ENCODE measurements at regions not wholly inside any gene's neighbourhood (a gene's known extent, or its start where the extent isn't known, plus 50 kb on each side); places are given as distances from the start of the nearest gene placed in this dataset.

- no peaks in the 10 kb centered on the region for H3K27me3 ChIP-seq (ENCODE audit: control insufficient read depth in 3 of 3, insufficient read depth in 3 of 3, low read depth in 1 of 3, low read length in 3 of 3)
- no peak overlapping the region for H3K23ac ChIP-seq (ENCODE audit: low read depth, low read length, poor library complexity)
- H3K4me1 ChIP-seq (ENCODE audit: control insufficient read depth in 2 of 2, insufficient read depth in 1 of 2, low read depth in 1 of 2, low read length in 2 of 2): no peaks in the 10 kb centered on the region
- no peak overlapping the region for H2BK5ac ChIP-seq (ENCODE audit: low read length)
- H3K36me3 ChIP-seq (replicated peaks in 1 of 2; ENCODE audit: control insufficient read depth in 2 of 2, insufficient read depth in 2 of 2, low read length in 2 of 2): no peaks in the 10 kb centered on the region
- no peak for DNase-seq (ENCODE audit: low spot score)
- no peak overlapping the region for H4K91ac ChIP-seq (ENCODE audit: low read depth, low read length, poor library complexity)
- H3K9ac ChIP-seq (ENCODE audit: low read depth, low read length, poor library complexity): no peak overlapping the region
- no peak overlapping the region for H3K18ac ChIP-seq (ENCODE audit: low read length)
- H2BK120ac ChIP-seq (ENCODE audit: low read depth, low read length): no peak overlapping the region
- no peak overlapping the region for H3K4ac ChIP-seq (ENCODE audit: low read length)
- no peak overlapping the region for H2AFZ ChIP-seq (ENCODE audit: low read length)
- no peak overlapping the region for H2AK5ac ChIP-seq (ENCODE audit: low read depth, low read length)
- no peak overlapping the region for H4K8ac ChIP-seq (ENCODE audit: low read depth, low read length)
- no peaks in the 10 kb centered on the region for H3K79me1 ChIP-seq (ENCODE audit: low read depth, low read length)
- no peak overlapping the region for H3K14ac ChIP-seq (ENCODE audit: low read length)
- H2BK12ac ChIP-seq (ENCODE audit: low read length): no peak overlapping the region
- H3K27ac ChIP-seq (replicated peaks; ENCODE audit: low read length): no peak overlapping the region
- H3K4me3 ChIP-seq (ENCODE audit: low read length in 2 of 2): no peak overlapping the region
- peaks cover 0 to 1% of the 10 kb centered on the region in 2 donors for H3K9me3 ChIP-seq (replicated peaks in 1 of 2; ENCODE audit: control insufficient read depth in 2 of 2, insufficient read depth in 1 of 2, low read depth in 1 of 2, low read length in 2 of 2)
- no peak overlapping the region for H3K4me2 ChIP-seq (ENCODE audit: insufficient read depth, low read length, poor library complexity, severe bottlenecking)
- H2BK15ac ChIP-seq (ENCODE audit: low read length): no peak overlapping the region
Observed at GRCh38 chr13:47588676-47589075, 412.4 kb downstream of the SUCLA2 start.

GRCh38 chr13:47572375-47572774, 428.7 kb downstream of the SUCLA2 start:
- no peak overlapping the region for H2BK12ac ChIP-seq (ENCODE audit: low read length)
- H3K79me1 ChIP-seq (ENCODE audit: low read depth, low read length): peaks cover 2% of the 10 kb centered on the region
- no peak overlapping the region for H3K23ac ChIP-seq (ENCODE audit: low read depth, low read length, poor library complexity)

GRCh38 chr13:47564041-47564440, 437.0 kb downstream of the SUCLA2 start:
- no peak overlapping the region for H3K14ac ChIP-seq (ENCODE audit: low read length)
- no peak overlapping the region for H2BK120ac ChIP-seq (ENCODE audit: low read depth, low read length)
- H4K8ac ChIP-seq (ENCODE audit: low read depth, low read length): no peak overlapping the region
- H3K4me1 ChIP-seq (ENCODE audit: control insufficient read depth in 2 of 2, insufficient read depth in 1 of 2, low read depth in 1 of 2, low read length in 2 of 2): peaks cover 0 to 9% of the 10 kb centered on the region in 2 donors
- H3K18ac ChIP-seq (ENCODE audit: low read length): peak overlapping the region; percentile 76
- H3K36me3 ChIP-seq (replicated peaks in 1 of 2; ENCODE audit: control insufficient read depth in 2 of 2, insufficient read depth in 2 of 2, low read length in 2 of 2): no peaks in the 10 kb centered on the region
- H3K4me2 ChIP-seq (ENCODE audit: insufficient read depth, low read length, poor library complexity, severe bottlenecking): no peak overlapping the region
- no peaks in the 10 kb centered on the region for H3K27me3 ChIP-seq (ENCODE audit: control insufficient read depth in 3 of 3, insufficient read depth in 3 of 3, low read depth in 1 of 3, low read length in 3 of 3)
- H2BK5ac ChIP-seq (ENCODE audit: low read length): no peak overlapping the region
- peak; percentile 14 for DNase-seq (ENCODE audit: low spot score)
- H3K4ac ChIP-seq (ENCODE audit: low read length): no peak overlapping the region
- no peak overlapping the region for H2BK12ac ChIP-seq (ENCODE audit: low read length)
- H3K9ac ChIP-seq (ENCODE audit: low read depth, low read length, poor library complexity): no peak overlapping the region
- H3K79me1 ChIP-seq (ENCODE audit: low read depth, low read length): no peaks in the 10 kb centered on the region
- no CpG with 5 or more reads among the region's 7 CpGs for WGBS, 2 donors (ENCODE audit: extremely low coverage in 2 of 2, insufficient read length in 2 of 2, insufficient replicate concordance in 1 of 2)
- H4K91ac ChIP-seq (ENCODE audit: low read depth, low read length, poor library complexity): no peak overlapping the region
- H3K23ac ChIP-seq (ENCODE audit: low read depth, low read length, poor library complexity): no peak overlapping the region
- no peak overlapping the region for H3K27ac ChIP-seq (replicated peaks; ENCODE audit: low read length)
- no peak overlapping the region for H2AK5ac ChIP-seq (ENCODE audit: low read depth, low read length)
- no peak overlapping the region for H2BK15ac ChIP-seq (ENCODE audit: low read length)
- H3K4me3 ChIP-seq (ENCODE audit: low read length in 2 of 2): no peak overlapping the region
- H2AFZ ChIP-seq (ENCODE audit: low read length): no peak overlapping the region
- no peaks in the 10 kb centered on the region for H3K9me3 ChIP-seq (replicated peaks in 1 of 2; ENCODE audit: control insufficient read depth in 2 of 2, insufficient read depth in 1 of 2, low read depth in 1 of 2, low read length in 2 of 2)

More at GRCh38 chr13:47572375-47572774, 428.7 kb downstream of the SUCLA2 start:
- DNase-seq (ENCODE audit: low spot score): no peak
- WGBS, 2 donors (ENCODE audit: extremely low coverage in 2 of 2, insufficient read length in 2 of 2, insufficient replicate concordance in 1 of 2): no CpG with 5 or more reads among the region's 2 CpGs
- H3K4me3 ChIP-seq (ENCODE audit: low read length in 2 of 2): no peak overlapping the region
- H3K9ac ChIP-seq (ENCODE audit: low read depth, low read length, poor library complexity): no peak overlapping the region
- H2BK5ac ChIP-seq (ENCODE audit: low read length): no peak overlapping the region
- H3K4me1 ChIP-seq (ENCODE audit: control insufficient read depth in 2 of 2, insufficient read depth in 1 of 2, low read depth in 1 of 2, low read length in 2 of 2): no peaks in the 10 kb centered on the region
- H3K27me3 ChIP-seq (ENCODE audit: control insufficient read depth in 3 of 3, insufficient read depth in 3 of 3, low read depth in 1 of 3, low read length in 3 of 3): no peaks in the 10 kb centered on the region
- no peak overlapping the region for H3K4ac ChIP-seq (ENCODE audit: low read length)
- no peak overlapping the region for H3K4me2 ChIP-seq (ENCODE audit: insufficient read depth, low read length, poor library complexity, severe bottlenecking)
- H3K36me3 ChIP-seq (replicated peaks in 1 of 2; ENCODE audit: control insufficient read depth in 2 of 2, insufficient read depth in 2 of 2, low read length in 2 of 2): no peaks in the 10 kb centered on the region
- no peak overlapping the region for H3K27ac ChIP-seq (replicated peaks; ENCODE audit: low read length)
- H2AK5ac ChIP-seq (ENCODE audit: low read depth, low read length): no peak overlapping the region
- H2BK15ac ChIP-seq (ENCODE audit: low read length): no peak overlapping the region
- H3K14ac ChIP-seq (ENCODE audit: low read length): no peak overlapping the region
- no peak overlapping the region for H2AFZ ChIP-seq (ENCODE audit: low read length)
- no peak overlapping the region for H4K8ac ChIP-seq (ENCODE audit: low read depth, low read length)
- H2BK120ac ChIP-seq (ENCODE audit: low read depth, low read length): no peak overlapping the region
- H3K18ac ChIP-seq (ENCODE audit: low read length): no peak overlapping the region
- H3K9me3 ChIP-seq (replicated peaks in 1 of 2; ENCODE audit: control insufficient read depth in 2 of 2, insufficient read depth in 1 of 2, low read depth in 1 of 2, low read length in 2 of 2): peaks cover 0 to 13% of the 10 kb centered on the region in 2 donors
- H4K91ac ChIP-seq (ENCODE audit: low read depth, low read length, poor library complexity): no peak overlapping the region

- Histone ChIP-seq H3K4ac (ENCODE audit: low read length) (no peak overlapping the region), H2AK5ac (ENCODE audit: low read depth, low read length) (no peak overlapping the region), H3K9me3 (replicated peaks in 1 of 2; ENCODE audit: control insufficient read depth in 2 of 2, insufficient read depth in 1 of 2, low read depth in 1 of 2, low read length in 2 of 2) (no peaks in the 10 kb centered on the region), H3K4me3 (ENCODE audit: low read length in 2 of 2) (no peak overlapping the region), H3K79me1 (ENCODE audit: low read depth, low read length) (no peaks in the 10 kb centered on the region), H2BK12ac (ENCODE audit: low read length) (no peak overlapping the region), H4K8ac (ENCODE audit: low read depth, low read length) (no peak overlapping the region), H2AFZ (ENCODE audit: low read length) (no peak overlapping the region), H3K9ac (ENCODE audit: low read depth, low read length, poor library complexity) (no peak overlapping the region), H3K36me3 (replicated peaks in 1 of 2; ENCODE audit: control insufficient read depth in 2 of 2, insufficient read depth in 2 of 2, low read length in 2 of 2) (no peaks in the 10 kb centered on the region), H3K27ac (replicated peaks; ENCODE audit: low read length) (no peak overlapping the region), H3K4me1 (ENCODE audit: control insufficient read depth in 2 of 2, insufficient read depth in 1 of 2, low read depth in 1 of 2, low read length in 2 of 2) (peaks cover 0 to 6% of the 10 kb centered on the region in 2 donors), H3K18ac (ENCODE audit: low read length) (no peak overlapping the region), H2BK15ac (ENCODE audit: low read length) (no peak overlapping the region), H3K4me2 (ENCODE audit: insufficient read depth, low read length, poor library complexity, severe bottlenecking) (no peak overlapping the region), H2BK120ac (ENCODE audit: low read depth, low read length) (no peak overlapping the region), H4K91ac (ENCODE audit: low read depth, low read length, poor library complexity) (no peak overlapping the region), H2BK5ac (ENCODE audit: low read length) (no peak overlapping the region), H3K27me3 (ENCODE audit: control insufficient read depth in 3 of 3, insufficient read depth in 3 of 3, low read depth in 1 of 3, low read length in 3 of 3) (no peaks in the 10 kb centered on the region), H3K23ac (ENCODE audit: low read depth, low read length, poor library complexity) (no peak overlapping the region), H3K14ac (ENCODE audit: low read length) (no peak overlapping the region)
- WGBS, 2 donors (ENCODE audit: extremely low coverage in 2 of 2, insufficient read length in 2 of 2, insufficient replicate concordance in 1 of 2): no CpG with 5 or more reads among the region's 3 CpGs
- no peak for DNase-seq (ENCODE audit: low spot score)
Observed at GRCh38 chr13:47556703-47557102, 444.4 kb downstream of the SUCLA2 start.
